HG03045 (cell line): ENCODE measurements at regions not wholly inside any gene's neighbourhood (a gene's known extent, or its start where the extent isn't known, plus 50 kb on each side); places are given as distances from the start of the nearest gene placed in this dataset.
"Not testable (repeated sequence)": the region's sequence is repeated elsewhere in the genome, so short reads cannot be mapped to it uniquely, and the experiment has no call there.

Source experiments
- ATAC-seq: cut with Tn5 transposase; IDR thresholded peaks from one replicate; pipeline ENCODE4 v1.9.1; 2021; ENCODE audit warnings: mild to moderate bottlenecking, moderate library complexity; ENCODE audit not compliant: unreplicated experiment

DNA sequence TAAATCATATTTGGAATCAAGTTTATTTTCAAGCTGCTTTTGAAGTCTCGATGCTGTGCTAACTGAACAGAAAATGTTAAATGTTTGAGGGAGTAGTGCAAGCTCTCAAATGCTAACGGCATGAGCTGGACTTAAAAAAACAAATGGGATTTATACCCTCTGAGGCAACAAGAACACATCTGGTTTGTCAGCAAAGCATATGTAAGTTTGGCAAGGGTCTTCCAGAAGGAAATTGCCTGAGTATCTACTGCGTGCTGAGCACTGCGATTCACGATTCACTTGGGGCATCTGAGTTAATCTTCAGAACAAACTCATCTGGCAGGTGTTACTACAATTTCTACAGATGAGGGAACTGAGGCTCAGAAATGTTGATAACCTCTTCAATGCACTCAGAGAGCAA lies 98.4 kb upstream of the C9orf72 start:
- ATAC-seq = no peak

DNA sequence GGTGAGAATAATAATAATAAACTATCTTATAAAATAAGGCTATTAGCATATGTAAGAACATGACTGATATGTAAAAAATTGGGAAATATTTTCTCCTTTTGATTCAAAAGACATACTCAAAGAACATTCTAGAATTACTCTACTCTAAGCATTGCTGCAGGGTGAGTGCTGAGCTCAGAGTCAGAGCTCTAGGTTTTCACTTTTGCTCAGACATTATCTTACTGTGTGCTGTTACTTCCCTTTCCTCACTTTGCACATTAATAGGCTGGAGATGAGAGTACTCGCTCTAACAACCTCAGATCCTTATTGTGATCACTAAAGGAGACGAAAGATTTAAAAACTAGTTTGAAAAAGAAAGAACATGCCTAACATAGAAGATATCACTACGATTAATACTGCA lies 99.4 kb upstream of the C9orf72 start:
- no peak for ATAC-seq

DNA sequence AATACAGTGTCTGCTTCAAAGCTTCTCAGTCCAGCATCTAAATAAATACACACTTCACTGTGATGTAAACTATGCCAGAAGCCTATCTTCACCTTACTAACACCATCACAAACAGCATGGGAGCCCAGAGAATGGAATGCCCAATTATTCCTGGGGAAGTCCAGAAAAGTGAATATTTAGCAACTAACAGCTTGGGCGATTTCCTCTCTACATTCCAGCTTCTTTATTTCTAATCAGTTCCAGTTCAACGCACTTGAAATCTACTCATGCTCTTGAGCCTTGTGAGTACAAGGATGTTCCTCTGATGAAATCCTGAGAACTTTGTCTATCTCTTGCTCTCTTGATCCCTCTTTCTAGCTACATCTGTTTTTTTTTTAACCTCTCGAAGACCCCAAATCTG lies 100.4 kb upstream of the C9orf72 start:
- ATAC-seq = no peak

DNA sequence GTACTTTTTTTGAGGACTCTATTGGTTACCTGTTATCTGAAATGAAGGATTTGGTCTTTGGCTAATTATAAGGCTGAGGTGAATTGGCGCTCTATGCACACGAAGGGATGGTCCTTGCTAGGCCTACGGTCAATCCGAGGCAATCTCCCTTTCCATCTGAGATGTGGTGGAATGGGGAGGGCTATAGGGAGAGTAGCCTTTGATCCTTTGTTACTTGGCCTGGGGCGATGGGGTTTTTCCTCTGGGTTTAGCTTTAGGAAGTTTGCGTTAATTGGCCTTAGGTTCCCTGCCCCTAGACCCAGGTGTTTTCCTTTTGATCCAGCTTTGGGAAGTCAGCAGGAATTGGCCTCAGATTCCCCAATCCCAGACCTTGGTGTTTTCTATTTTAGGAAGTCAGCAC lies 102.1 kb upstream of the C9orf72 start:
- no peak for ATAC-seq

DNA sequence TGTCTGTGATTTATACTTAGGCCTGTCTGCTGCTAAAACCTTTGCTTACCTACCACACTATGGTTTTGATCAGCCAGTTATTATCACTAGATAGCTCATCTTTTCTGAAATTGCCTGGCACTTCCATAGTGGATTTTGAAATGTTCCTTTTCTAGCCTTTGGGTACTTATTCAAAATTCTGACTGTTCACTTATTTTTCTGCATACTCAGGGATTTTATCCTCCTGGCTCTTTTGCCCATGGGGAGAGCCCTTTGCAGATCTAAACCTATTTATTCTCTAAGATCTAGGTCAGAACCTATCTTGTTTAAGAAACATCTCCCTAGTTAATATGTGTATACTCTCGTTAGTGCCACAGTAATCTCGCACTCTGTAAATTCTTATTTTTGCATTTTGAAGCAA lies 103.5 kb upstream of the C9orf72 start:
- no peak for ATAC-seq

DNA sequence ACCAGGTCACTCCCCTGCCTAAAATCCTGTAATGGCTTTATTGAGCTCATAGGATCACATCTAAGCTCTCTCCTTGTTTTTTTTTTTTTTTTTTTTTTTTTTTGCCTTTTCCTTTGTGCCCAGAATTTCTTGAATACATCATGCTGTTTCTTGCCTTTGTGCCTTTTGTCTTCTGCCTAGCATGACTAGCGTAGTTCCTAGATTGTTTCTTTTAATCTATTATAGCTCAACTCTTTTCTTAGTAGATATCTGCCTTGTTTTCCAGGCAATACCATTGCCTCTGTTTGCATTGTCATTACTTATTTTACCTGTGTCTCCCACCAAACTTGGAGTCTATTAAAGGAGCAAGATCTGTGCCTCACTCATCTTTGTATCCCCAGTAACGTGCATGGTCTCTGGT lies 106.1 kb upstream of the C9orf72 start:
- no peak for ATAC-seq

DNA sequence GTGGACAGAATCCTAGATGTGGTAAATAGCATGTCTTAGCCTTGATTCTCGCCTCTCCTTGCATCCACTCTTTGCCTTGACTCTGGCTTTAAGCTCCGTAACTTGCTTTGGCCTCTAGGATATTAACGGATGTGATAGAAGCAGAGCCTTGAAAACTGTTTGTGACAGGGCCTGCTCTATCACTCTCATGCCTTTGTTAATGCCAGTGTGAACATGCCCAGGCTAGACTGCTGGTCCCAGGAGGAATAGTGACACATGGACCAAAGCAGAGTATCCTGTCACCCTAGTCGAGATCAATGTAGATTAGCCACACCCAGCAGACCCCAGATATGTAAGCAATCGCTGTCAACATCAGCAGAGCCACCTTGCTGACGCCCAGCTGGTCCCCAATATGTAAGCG lies 109.9 kb upstream of the C9orf72 start:
- no peak for ATAC-seq

DNA sequence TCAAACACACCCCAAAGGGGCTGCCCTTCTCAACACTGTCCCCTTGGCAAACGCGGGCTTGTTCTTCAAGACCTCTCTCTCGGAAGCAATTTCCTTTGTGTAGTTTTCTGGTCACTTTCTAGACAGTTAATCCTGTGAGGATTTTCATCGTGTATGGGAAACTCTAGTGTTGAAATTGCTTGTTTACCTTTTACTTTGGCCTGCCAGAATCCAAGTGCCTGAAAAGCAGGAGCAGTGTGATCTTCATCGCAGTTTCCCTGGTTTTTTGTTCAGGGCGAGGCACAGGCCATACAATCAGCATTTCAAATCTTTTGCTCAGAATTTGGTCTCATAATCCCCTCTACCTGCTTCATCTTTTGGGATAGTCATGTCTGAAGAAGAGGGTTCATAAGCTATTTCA lies 115.7 kb upstream of the C9orf72 start:
- ATAC-seq = no peak

DNA sequence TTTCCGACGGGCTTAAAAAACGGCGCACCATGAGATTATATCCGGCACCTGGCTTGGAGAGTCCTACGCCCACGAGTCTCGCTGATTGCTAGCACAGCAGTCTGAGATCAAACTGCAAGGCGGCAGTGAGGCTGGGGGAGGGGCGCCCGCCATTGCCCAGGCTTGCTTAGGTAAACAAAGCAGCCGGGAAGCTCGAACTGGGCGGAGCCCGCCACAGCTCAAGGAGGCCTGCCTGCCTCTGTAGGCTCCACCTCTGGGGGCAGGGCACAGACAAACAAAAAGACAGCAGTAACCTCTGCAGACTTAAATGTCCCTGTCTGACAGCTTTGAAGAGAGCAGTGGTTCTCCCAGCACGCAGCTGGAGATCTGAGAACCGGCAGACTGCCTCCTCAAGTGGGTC lies 117.5 kb upstream of the C9orf72 start:
- not testable (repeated sequence) for ATAC-seq

DNA sequence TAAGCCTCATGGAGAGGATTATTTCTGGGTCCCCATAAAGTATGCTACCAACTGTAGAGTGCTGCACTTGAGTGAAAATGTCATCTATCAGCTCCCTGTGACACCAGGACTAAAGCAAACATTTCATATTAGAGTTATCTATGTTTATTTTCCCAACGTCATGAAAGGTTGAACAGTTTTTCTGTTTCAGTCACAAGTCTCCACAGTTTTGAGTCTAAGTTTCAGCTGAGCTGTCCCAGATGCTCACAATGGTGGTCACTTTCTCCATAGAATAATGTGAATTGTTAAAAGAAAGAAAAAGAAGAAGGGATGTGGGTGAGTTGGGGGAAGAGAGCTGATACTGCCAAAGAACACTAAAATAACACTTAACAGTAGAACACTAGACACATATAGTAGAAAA lies 126.3 kb upstream of the C9orf72 start:
- no peak for ATAC-seq

DNA sequence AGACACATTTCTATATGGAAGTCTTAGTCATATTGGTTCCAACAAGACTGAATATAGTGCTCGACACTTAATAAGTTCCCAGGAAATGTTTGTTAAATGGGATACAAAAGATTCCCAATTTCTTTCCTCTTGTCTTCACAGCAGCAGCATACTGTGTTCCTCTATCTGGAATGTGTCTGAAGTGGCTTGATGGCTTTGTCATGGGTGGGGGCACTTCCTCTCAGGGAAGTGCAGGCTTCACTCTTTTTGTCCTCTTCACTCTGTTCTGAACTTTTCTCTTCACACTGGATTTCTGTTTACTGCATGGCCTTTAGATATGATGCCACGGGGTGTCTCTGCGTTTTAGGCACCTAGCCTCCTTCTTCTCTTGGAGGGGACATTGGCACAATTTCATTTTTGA lies 127.7 kb upstream of the C9orf72 start:
- no peak for ATAC-seq

DNA sequence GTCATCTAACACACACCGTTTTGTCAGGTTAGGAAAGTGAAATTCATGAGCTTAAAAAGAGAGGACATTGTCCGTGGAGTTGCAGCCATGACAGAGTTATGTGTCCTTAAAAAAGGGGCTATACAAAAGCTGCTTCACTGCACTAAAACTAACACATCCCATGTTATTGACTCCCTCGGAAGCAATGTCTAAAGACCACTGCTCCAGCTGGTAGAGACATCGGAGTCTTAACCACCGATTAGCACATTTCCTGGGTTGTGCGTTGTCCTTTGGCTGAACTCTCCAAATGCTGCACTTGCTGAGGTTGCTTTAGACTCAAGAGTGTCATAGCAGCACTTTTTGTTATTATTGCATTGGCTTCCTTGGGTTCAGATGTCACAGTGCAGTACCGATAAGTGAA lies 128.3 kb upstream of the C9orf72 start:
- no peak for ATAC-seq

DNA sequence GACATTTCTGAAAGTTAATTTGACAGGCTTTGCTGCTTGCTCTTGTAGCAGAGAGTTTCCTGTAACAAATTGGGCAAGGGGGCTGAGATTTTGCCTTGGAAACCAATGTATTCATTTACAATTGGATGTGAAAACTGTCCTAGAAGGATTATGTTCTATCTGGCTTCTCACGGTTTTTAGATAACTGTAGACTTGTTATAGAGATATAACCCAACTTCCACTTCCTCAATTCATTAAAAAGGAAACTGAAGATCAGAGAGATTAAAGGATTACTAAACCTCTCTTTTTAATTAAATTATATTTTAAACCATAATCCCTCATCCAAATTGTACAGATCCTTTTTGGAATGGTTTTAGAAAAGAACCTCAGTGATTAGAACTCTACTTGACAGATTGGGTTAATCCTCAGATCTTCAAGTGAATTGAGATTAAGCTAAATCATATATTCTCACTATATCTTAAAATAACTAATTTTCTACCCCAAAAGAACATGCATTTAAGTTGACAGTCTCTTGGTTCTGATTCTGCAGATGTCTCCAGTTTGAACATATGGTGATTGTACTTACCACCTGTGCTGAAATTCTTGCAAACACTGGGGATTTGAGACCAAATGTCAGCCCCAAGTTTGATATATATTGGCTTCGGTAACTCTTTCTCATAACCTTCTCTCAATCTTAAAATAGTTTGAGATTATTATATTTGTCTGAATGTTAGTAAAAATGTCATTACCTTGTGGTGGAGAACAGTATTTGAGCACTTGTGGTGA lies 130.1 kb upstream of the C9orf72 start:
- no peak for ATAC-seq

DNA sequence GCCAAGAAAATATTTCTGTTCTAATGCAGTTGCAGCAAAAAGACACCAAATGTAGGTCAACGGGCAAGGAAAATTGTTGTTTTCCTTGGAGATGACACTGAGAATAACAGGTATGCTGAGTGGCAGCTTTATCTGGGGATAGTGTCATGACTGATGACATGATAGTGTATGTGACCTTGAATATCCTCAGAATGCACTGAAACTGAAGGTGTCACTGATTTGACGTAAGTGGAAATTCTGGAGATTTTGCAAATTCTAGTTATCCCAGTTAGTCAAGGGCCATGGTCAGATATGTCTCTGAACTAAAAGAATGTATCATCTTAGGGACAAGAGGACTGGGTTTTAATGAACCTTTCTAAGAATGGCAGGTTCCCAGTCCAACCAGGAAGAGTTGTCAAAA lies 138.0 kb upstream of the C9orf72 start:
- no peak for ATAC-seq

DNA sequence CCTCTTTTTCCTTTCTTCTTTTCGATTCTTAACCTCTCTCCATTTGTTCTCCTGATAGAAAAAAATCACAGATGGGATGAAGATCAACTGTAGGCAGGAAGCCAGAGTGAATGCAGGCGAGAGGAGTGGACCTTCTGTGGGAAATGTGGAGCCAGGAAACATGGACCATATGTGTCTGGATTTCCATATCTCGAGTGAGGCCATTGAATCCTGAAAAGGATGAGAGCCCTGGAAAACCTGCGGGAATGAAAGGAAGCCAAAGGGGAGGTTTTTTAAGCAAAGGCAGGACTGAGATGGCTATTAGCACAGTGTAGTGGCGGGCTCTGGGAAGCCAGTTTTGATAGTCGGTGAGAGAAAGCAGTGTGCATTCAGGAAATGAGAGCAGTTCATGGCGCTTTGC lies 139.5 kb upstream of the C9orf72 start:
- ATAC-seq = no peak

DNA sequence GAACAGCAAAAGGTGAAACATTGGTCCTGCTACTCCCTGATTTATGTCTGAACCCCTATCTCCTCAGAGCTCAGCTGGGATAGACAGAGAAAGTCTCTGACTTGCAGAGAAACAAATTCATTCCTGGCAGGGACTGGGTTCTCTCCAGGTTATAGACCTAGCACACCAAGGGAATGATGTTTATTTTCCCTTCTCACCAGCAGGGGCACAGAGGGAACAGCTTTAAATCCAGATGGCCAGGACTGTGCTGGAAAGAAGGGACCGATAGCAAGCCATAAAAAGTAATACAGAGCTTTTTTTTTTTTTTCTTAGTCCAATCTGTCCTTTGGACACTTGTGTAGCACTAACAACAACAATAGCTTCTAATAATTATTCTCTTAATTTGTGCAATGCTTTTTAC lies 141.1 kb upstream of the C9orf72 start:
- ATAC-seq = no peak

DNA sequence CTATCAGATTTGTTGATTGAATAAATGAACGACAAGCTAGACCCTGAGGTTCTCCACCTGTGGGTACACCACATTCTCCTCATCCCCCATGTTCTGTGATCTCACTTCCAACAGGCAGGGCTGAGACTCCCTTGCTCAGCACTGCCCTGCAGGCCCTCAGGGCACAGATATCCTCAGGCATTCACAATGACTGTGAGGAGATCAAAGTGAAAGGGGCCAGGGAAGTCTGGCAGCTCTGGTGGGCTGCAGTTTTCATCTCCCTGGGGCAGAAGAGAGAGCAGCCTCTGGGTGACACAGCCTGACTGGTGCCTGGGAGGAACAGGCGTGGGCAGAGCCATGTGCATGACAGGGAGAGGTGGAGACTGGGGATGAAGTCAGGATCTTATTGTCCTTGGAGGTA lies 142.4 kb upstream of the C9orf72 start:
- ATAC-seq = no peak

DNA sequence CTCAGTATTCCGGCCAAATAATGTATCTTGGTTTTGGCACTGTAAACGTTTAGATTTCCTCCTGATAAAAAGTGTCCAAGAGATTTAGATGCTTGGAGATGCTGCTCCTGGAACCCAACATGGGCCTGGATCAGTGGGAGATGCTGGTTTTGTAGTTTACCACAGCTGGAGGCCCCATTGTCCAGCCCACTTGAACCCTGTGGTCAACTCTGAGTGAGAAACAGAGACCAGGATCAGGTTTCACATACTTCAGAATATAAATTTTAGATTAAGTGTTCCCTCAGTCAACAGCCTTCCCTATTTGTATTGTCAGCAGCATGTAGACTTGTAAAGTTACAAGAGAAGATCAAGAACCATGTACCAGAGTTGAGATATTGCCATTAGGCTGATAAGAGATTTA lies 144.7 kb upstream of the C9orf72 start:
- ATAC-seq = no peak

DNA sequence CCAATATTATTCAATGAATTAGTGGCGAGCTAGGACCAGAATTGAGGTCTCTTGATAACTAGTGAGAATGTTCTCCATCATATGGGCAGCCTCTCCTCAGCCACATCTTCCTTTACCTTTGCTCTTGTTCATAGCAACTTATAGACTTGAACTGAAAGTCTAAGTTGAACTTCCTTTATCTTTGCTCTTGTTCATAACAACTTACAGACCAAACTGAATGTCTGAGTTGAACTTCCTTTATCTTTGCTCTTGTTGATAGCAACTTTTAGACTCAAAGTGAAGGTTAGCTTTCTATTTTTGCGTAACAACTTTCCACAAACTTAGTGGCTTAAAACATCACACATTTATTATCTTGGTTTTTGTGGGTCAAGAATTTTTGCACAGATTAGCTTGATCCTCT lies 146.4 kb upstream of the C9orf72 start:
- no peak for ATAC-seq

DNA sequence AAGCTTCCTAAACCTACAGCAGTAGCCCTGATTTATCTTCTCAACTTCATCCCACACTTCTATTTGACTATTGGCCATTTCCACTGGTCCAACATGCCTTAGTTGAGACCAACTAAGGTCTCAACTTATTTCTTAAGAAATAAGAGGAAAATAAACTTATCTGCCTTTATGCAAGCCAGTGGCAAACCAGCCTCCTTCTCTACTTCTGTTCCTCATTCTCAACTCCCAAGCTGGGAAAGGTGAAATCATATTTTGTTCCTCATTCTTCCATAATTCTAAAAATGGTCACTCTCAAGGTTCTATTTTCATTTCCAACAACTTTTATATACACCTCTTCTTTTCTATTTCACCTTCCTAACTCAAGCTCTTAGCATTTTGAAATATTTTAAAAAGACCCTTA lies 149.6 kb upstream of the C9orf72 start:
- no peak for ATAC-seq

DNA sequence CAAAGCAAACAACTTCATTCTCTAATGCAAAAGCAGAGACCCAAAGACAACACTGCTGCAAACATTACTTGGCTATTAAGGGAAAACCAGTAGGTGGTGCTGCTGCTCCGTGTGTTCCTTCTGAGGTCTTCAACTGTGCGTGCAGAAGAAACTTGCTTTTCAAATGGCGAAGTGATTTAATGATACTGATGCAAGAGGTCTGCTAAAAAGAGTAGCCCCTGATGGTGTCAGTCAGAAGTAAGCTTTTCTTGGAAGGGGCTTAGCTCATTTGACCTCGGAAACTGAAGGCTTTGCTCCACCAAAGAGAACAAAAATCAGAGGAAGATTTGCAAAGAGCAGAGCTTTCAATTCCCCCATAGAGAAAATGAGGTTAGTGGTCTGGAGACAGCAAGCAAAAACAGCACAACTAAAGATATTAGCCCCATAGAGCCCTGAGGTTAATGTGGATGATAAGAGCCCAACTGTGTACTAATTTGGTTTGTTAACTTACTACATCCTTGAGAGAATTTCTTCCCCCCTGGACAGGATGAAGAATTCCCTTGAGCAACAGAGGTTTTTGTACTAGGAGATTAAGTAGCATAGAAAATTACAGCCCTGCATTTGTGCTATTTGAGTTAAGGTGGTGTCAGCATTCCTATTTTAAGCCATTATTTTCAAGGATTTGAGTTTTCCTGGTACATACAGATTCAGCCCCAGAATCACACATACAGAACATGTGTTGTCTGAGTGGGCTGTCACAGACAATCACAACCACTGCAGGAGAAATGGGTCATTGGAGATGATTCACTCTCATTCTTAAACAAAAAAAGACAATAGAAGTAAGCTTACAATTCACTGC lies 153.2 kb upstream of the C9orf72 start:
- ATAC-seq = no peak

DNA sequence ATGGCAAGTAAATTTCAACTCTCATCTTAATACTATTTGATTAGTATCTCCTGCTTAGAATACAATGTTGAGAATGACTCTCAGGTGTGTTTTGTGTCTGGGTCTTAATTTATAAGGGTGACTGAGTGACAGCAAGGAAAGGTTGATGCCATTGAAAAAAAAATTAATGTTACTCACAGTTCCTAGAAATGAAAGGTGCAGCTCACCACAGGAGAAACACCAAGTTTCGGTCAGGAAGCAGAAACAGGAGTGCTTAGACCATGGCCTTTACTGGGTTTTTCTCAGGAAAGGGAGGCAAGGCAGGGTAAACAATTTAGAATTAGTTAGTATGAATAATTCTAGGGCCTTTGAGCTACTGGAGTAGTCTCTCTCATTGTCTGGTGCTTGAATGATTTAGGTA lies 159.2 kb upstream of the C9orf72 start:
- no peak for ATAC-seq

DNA sequence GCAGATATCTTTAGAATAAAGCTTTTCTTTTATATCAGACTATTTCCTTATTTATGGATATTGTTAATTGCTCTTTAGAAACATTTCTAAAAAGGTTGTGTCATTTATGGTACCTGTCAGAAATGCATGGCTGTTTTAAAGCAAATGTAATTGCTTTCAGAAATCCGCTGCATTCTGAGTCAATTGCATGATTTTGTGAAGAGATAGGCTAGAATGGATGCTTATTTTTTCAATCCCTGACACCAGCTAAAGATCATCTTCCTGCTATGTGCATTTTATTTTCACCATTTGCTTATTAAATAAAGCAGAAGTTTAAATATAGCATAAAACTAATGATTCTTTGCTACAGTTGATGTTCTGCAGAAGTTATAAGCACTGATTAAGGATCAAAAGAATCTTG lies 170.2 kb upstream of the C9orf72 start:
- ATAC-seq = no peak
